Left hindlimb (tissue), 1 donor: ENCODE measurements at regions not wholly inside any gene's neighbourhood (a gene's known extent, or its start where the extent isn't known, plus 50 kb on each side); places are given as distances from the start of the nearest gene placed in this dataset.
"Not testable (repeated sequence)": the region's sequence is repeated elsewhere in the genome, so short reads cannot be mapped to it uniquely, and the experiment has no call there.

Experiments
- DNase-seq: peaks from one replicate; pipeline ENCODE4 v3.0.0-alpha.2; 2018

GRCh38 chr12:126952096-126953007, 1314.6 kb upstream of the TMEM132C start:
- no peak for DNase-seq

GRCh38 chr12:126953365-126953889, 1313.5 kb upstream of the TMEM132C start:
- DNase-seq, result no peak

GRCh38 chr12:126960221-126960620, 1306.7 kb upstream of the TMEM132C start:
- no peak for DNase-seq

GRCh38 chr12:126960709-126961108, 1306.3 kb upstream of the TMEM132C start:
- no peak for DNase-seq

DNA sequence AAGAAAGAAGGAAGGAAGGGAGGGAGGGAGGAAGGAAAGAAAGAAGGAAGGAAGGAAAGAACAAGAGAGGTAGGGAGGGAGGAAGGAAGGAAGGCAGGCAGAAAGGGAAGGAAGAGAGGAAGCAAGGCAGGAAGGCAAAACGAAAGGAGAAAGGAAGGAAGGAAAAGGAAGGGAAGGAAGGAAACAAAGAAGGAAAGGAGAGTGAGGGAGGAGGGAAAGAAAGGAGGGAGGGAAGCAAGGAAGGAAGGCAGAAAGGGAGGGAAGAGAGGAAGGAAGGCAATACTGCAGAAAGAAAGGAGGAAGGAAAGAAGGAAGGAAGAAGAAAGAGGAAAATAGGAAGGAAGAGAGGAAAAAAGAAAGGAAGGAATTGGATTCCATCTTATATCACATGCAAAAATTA, 1303.1 kb upstream of the TMEM132C start:
- no peak for DNase-seq

DNA sequence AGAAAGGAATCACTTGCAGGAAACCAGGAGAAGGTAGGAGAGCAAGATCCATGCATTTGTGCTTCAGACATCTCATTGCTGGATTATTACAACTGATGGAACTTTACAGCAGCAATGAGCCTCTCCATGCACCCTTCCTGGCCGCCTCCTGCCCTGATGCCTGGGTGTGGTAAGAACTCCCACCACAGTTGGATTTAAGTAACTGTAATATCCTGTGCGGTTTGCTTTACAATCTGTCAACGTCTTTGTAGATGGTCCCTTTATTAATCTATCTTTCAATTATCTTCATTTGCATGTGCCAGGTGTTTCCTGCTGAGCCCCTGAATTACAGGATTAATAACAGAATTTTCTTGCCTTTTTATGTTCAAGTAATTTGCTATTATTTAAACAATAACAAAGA, 1300.5 kb upstream of the TMEM132C start:
- no peak for DNase-seq

DNA sequence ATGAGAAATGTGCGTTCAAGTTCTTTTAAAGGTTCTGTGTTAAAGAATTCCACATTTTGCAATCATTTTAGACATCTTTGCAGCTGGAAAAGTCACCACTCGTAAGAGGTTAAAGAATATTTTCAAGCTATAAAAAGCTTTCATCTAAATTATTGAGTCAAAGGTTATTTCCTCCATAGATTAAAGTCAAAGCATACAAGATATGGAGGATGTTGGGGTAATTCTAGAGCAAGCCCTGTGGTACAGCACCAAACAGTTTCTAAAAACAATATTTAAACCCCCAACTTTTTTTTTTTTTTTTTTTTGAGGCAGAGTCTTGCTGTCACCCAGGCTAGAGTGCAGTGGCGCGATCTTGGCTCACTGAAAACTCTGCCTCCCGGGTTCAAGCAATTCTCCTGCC, 1299.8 kb upstream of the TMEM132C start:
- no peak for DNase-seq

- no peak for DNase-seq
Measured at GRCh38 chr12:126974779-126975178, 1292.2 kb upstream of the TMEM132C start.

GRCh38 chr12:126976579-126976978, 1290.4 kb upstream of the TMEM132C start:
- no peak for DNase-seq

- not testable (repeated sequence) for DNase-seq
Measured at GRCh38 chr12:126979564-126979963, 1287.4 kb upstream of the TMEM132C start.

DNA sequence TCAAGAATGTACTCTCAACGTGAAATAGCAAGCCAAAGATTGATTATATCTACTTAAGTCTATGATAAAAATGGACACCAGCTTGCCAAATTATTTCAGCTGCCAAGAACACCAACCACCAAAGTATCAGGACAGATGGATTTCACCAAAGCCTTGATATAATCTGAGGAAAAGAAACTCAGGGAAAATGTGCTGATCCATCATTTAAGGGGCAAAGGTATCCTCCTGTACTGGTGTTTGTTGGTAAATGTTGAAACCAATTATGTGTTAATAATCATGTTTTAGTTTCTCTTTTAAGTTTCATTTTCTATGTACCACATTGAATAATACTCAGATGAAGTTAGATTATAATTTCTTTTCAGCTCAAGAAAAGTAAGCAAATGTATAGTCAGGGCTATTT, 1284.3 kb upstream of the TMEM132C start:
- no peak for DNase-seq

DNA sequence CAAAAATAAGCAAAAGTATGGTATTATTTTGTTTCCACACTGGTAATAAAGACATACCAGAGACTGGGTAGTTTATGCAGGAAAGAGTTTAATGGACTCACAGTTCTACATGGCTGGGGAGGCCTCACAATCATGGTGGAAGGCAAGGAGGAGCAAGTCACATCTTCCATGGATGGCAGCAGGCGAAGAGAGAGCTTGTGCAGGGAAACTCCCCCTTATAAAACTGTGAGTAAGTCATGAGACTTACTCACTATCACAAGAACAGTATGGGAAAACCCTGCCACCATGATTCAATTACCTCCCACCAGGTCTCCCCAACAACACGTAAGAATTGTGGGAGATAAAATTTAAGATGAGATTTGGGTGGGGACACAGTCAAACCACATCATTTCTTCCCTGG, 1283.2 kb upstream of the TMEM132C start:
- not testable (repeated sequence) for DNase-seq

GRCh38 chr12:126985663-126986062, 1281.3 kb upstream of the TMEM132C start:
- not testable (repeated sequence) for DNase-seq

DNA sequence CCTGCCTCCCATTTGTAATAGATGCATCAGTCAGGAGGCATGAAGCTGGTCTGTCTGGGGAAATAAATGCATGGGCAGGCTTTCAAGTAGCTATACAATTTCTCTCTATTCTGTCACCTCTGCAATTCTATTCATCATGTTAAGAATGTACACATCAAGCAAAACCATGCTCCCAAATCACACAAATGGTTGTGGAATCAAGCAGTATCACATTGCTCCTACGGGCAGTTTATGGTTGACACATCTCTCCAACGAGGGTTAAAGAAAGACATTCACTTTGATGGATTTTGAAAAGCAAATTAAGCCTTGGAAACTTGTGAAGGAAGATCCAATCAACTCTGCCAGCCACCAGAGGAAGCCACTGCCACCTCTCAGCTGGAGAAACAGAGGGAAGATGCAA, 1277.4 kb upstream of the TMEM132C start:
- no peak for DNase-seq

DNA sequence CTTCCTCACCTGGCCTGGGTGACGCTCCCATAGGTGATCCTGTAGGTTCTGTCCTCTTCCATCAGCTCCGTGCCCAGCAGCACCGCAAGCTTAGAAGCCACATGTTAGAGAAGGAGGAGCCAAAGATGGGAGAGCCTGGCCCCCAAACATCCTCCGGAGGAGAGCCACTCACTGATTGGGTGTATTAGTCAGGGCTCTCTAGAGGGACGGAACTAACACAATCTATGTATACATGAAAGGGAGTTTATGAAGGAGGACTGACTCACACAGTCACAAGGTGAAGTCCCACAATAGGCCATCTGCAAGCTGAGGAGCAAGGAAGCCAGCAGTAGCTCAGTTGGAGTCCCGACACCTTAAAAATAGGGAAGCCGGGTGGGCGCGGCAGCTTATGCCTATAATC, 1273.1 kb upstream of the TMEM132C start:
- no peak for DNase-seq

- no peak for DNase-seq
Measured at GRCh38 chr12:126994599-126994998, 1272.4 kb upstream of the TMEM132C start.

DNA sequence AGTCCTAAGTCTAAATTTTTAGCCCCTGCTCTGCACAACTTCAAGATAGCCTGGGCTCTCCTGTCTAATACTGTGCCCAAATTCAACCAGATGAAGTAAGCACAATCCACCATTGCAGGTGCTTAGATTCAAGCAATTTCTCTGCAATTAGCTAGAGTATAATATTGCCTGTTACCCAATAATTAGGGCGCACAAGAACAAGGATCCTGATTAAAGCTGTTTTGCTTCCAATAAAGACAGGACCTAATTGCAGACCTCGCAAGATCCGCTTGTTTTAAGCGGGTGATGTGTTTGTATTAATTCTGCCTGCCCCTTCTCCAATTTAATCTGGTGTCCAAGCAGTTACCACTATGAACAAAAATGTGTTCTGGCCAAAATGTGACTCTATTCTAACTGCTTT, 1268.9 kb upstream of the TMEM132C start:
- DNase-seq, result no peak

- no peak for DNase-seq
Measured at GRCh38 chr12:126998747-126999285, 1268.2 kb upstream of the TMEM132C start.

GRCh38 chr12:126999352-126999751, 1267.6 kb upstream of the TMEM132C start:
- no peak for DNase-seq

DNA sequence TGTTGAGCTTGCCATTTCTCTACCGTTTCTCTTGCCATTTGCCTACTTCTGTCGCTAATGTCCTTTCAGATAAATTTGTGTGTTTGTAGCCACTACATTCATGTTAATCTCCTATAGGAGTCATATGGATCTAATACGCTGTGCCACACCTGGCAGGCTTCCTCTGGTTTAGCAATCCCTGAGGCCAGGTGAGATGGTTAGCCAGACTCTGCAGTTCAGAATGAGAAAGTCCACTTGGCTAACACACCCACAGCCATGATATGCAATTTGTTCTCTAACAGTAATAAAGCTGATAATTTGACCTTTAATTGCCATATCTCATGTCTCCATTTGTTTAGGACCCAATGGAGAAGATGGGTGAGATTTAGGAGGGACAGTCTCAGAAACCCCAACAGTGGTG, 1261.6 kb upstream of the TMEM132C start:
- no peak for DNase-seq

DNA sequence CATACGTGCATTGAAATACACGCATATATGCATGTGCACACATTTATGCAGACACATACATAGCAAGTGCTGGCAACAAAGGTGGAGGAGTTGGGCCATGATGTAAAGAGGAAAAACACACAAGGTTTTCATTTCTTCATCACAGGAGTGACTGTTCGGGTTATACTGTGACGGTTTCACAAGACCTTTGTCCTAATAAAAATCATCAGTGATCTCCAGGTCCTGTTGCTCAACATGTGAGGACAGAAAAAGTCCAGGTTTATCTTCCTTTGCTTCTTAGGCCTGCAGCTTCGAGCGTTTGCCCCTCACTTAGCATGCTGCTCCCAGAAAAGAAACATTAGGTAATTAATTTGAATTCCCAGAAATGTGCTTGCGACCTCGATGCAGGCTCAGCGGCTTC, 1260.0 kb upstream of the TMEM132C start:
- DNase-seq, result no peak

DNA sequence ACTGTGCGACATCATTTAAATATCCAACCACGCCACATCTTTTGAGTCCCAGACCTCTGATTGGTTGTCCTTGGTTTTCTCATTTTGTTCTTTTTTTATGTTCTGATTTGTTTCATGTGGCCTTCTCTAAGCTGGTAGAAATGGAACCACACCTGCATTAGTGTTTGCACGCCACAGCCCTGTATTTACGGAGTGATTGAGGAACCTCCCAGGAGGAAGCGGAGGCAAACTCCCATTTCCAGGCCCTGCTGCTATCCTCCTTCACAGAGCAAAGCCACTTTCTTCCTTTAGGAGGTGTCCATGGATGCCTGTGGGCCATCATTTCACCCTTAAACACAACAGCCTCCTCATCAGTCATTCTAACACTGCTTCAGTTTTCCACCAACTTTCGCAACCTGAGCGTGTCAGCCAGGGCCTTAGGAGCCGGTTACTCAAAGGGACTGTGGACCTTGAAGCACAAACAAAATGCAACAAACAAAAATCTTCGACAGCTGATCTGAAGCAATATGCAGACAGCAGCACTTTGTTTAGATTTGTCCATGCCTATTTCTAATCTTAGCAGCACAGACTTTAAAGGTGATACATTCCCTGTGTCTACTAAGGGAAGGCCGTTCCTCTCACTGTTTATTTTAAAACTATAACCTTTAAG, 1258.1 kb upstream of the TMEM132C start:
- no peak for DNase-seq

- DNase-seq, result no peak
Measured at GRCh38 chr12:127012109-127012508, 1254.9 kb upstream of the TMEM132C start.

DNA sequence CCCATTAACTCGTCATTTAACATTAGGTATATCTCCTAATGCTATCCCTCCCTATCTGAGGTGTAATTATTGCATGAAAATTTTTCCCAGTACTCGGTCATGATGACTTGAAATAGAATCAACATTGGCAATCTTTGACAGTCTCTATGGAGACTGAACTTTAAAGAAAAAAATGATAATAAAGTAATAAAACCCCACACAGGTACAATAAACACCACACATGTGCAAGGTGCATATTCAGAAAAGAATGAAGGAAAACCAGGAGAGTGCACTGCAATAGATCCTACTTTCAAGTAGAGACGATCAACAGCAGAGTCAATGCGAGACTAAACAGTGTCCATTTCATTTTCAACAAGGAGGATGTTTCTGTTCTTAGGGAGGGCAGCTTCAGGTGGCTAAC, 1253.8 kb upstream of the TMEM132C start:
- DNase-seq, result no peak
